GM18861 (cell line): ENCODE measurements at regions not wholly inside any gene's neighbourhood (a gene's known extent, or its start where the extent isn't known, plus 50 kb on each side); places are given as distances from the start of the nearest gene placed in this dataset.

Experiments
- ATAC-seq: cut with Tn5 transposase; IDR thresholded peaks from one replicate; pipeline ENCODE4 v1.9.1; 2021; ENCODE audit not compliant: unreplicated experiment

- no peak for ATAC-seq
Observed at GRCh38 chr10:85188770-85189484, 860.5 kb downstream of the CCSER2 start.

- no peak for ATAC-seq
Observed at GRCh38 chr10:85193796-85194195, 865.4 kb downstream of the CCSER2 start.

GRCh38 chr10:85194706-85195105, 866.3 kb downstream of the CCSER2 start:
- no peak for ATAC-seq

- ATAC-seq, result no peak
Observed at GRCh38 chr10:85195596-85195995, 867.2 kb downstream of the CCSER2 start.

- ATAC-seq, result no peak
Observed at GRCh38 chr10:85204814-85205213, 876.4 kb downstream of the CCSER2 start.

- ATAC-seq, result no peak
Observed at GRCh38 chr10:85212526-85212925, 884.1 kb downstream of the CCSER2 start.

GRCh38 chr10:85213493-85213892, 885.1 kb downstream of the CCSER2 start:
- ATAC-seq, result no peak

- ATAC-seq, result no peak
Observed at GRCh38 chr10:85222300-85222699, 893.9 kb downstream of the CCSER2 start.

- no peak for ATAC-seq
Observed at GRCh38 chr10:85224366-85224940, 896.1 kb downstream of the CCSER2 start.

- no peak for ATAC-seq
Observed at GRCh38 chr10:85225311-85225710, 896.9 kb downstream of the CCSER2 start.

GRCh38 chr10:85226596-85226995, 898.2 kb downstream of the CCSER2 start:
- no peak for ATAC-seq

- no peak for ATAC-seq
Observed at GRCh38 chr10:85228726-85229125, 900.3 kb downstream of the CCSER2 start.

- no peak for ATAC-seq
Observed at GRCh38 chr10:85231534-85232270, 903.3 kb downstream of the CCSER2 start.

- ATAC-seq, result no peak
Observed at GRCh38 chr10:85235258-85235657, 906.9 kb downstream of the CCSER2 start.

GRCh38 chr10:85238676-85239075, 910.3 kb downstream of the CCSER2 start:
- no peak for ATAC-seq

- no peak for ATAC-seq
Observed at GRCh38 chr10:85250304-85250703, 921.9 kb downstream of the CCSER2 start.

GRCh38 chr10:85256481-85256880, 928.1 kb downstream of the CCSER2 start:
- ATAC-seq, result no peak

GRCh38 chr10:85259908-85260307, 931.5 kb downstream of the CCSER2 start:
- no peak for ATAC-seq

- no peak for ATAC-seq
Observed at GRCh38 chr10:85262992-85263391, 934.6 kb downstream of the CCSER2 start.

GRCh38 chr10:85265121-85265520, 936.7 kb downstream of the CCSER2 start:
- no peak for ATAC-seq

- no peak for ATAC-seq
Observed at GRCh38 chr10:85266808-85267207, 938.4 kb downstream of the CCSER2 start.

- no peak for ATAC-seq
Observed at GRCh38 chr10:85280014-85280413, 951.6 kb downstream of the CCSER2 start.
